ENCODE measurements at regions not wholly inside any gene's neighbourhood (a gene's known extent, or its start where the extent isn't known, plus 50 kb on each side); places are given as distances from the start of the nearest gene placed in this dataset.

DNA sequence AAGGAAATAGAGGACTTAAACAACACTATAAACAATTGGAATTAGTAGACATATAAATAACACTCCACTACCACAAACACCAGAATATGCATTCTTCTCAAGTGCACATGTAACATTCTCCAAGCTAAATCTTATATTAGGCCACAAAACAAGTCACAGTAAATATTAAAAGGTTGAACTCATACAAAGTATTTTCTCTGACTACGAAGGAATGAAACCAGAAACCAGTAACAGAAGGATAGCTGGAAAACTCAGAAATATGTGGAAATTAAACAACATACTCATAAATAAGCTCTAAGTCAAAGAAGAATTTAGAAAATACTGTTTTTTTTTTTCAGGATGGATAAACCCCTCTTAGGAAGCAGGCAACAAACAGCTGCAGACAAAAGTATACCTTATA is 77.4 kb upstream of the IGFBP3 start:
- Histone ChIP-seq H3K14ac (ENCODE audit: insufficient read length) (no peak overlapping the region), H3K9ac (replicated peaks in 1 of 4; ENCODE audit: extremely low read depth in 1 of 4, low read depth in 3 of 4, low read length in 3 of 4) (no peak overlapping the region), H3K4me1 (replicated peaks in 1 of 4; ENCODE audit: control insufficient read depth in 3 of 4, insufficient read depth in 4 of 4, low read length in 3 of 4) (no peaks in the 10 kb centered on the region), H3K4me2 (ENCODE audit: insufficient read depth in 1 of 2, low read depth in 2 of 2, low read length in 2 of 2) (no peak overlapping the region), H3K4me3 (ENCODE audit: extremely low read depth in 1 of 4, insufficient read depth in 2 of 4, low read depth in 3 of 4, low read length in 4 of 4) (no peak overlapping the region), H4K8ac (ENCODE audit: extremely low read depth, insufficient read depth, low read length) (no peak overlapping the region), H4K20me1 (replicated peaks in 1 of 2; ENCODE audit: control insufficient read depth in 1 of 2, insufficient read depth in 2 of 2, low read length in 2 of 2) (no peaks in the 10 kb centered on the region), H3K27me3 (replicated peaks in 1 of 4; ENCODE audit: control insufficient read depth in 3 of 4, extremely low read depth in 1 of 4, insufficient read depth in 3 of 4, low read length in 3 of 4) (no peaks in the 10 kb centered on the region), H3K23me2 (ENCODE audit: low read depth, low read length) (no peaks in the 10 kb centered on the region), H3K18ac (ENCODE audit: extremely low read depth, low read length) (no peak overlapping the region), H3K27ac (ENCODE audit: low read depth, low read length) (no peak overlapping the region), H3K9me3 (ENCODE audit: insufficient read depth in 2 of 2, low read depth in 1 of 2, low read length in 1 of 2) (peaks cover 2 to 6% of the 10 kb centered on the region in 2 experiments; a peak in 2 of 4 replicates), H3K36me3 (ENCODE audit: control insufficient read depth in 2 of 4, insufficient read depth in 4 of 4, low read length in 3 of 4) (no peaks in the 10 kb centered on the region), H4K91ac (replicated peaks; ENCODE audit: insufficient read length, low read length) (no peak overlapping the region), H2BK15ac (ENCODE audit: low read length) (no peak overlapping the region), H3K79me1 (ENCODE audit: low read depth, low read length) (no peaks in the 10 kb centered on the region), H2BK12ac (ENCODE audit: low read depth, low read length) (no peak overlapping the region), H2BK20ac (ENCODE audit: low read length) (no peak overlapping the region), H3K4ac (replicated peaks; ENCODE audit: insufficient read length, low read depth, low read length) (no peak overlapping the region), H2BK5ac (ENCODE audit: low read depth, low read length) (no peak overlapping the region), H3K79me2 (ENCODE audit: control insufficient read depth in 1 of 2, insufficient read depth in 2 of 2, low read length in 2 of 2) (no peaks in the 10 kb centered on the region), H3K56ac (replicated peaks; ENCODE audit: insufficient read length, low read depth, low read length) (no peak overlapping the region), H2BK120ac (replicated peaks; ENCODE audit: low read depth, low read length) (no peak overlapping the region), H2AK5ac (ENCODE audit: low read depth, low read length) (no peak overlapping the region), H4K5ac (ENCODE audit: insufficient read length, low read depth, low read length) (no peak overlapping the region), H2AFZ (ENCODE audit: low read length) (no peak overlapping the region), H3K23ac (ENCODE audit: insufficient read length) (no peak overlapping the region)
- POLR2A ChIA-PET (ENCODE audit: partially characterized antibody) = no interaction called here
- FAIRE-seq (no peak), DNase-seq (ENCODE audit: low read depth in 1 of 2, low spot score in 2 of 2) (no peak)
- 96% methylated on average over 1 of the region's 1 CpG; no CpG with 5 or more reads in 1 of the 2 experiments for WGBS, 2 experiments (ENCODE audit: extremely low coverage in 1 of 2, insufficient coverage in 1 of 2, insufficient read length in 1 of 2, insufficient replicate concordance in 2 of 2, low coverage in 1 of 2, low lambda C conversion rate in 2 of 2, missing lambda C conversion rate in 1 of 2)
- CTCF ChIA-PET (ENCODE audit: partially characterized antibody) = interaction anchor here (0.8 kb wide), 1 partner anchor 13 kb away, joined by 5 read pairs; no protein-coding TSS in a partner anchor
- TF ChIP-seq, protein P1, sequence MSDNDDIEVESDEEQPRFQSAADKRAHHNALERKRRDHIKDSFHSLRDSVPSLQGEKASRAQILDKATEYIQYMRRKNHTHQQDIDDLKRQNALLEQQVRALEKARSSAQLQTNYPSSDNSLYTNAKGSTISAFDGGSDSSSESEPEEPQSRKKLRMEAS (IDR thresholded peaks at IDR 0.05) = no peak
- TF ChIP-seq, protein P2, sequence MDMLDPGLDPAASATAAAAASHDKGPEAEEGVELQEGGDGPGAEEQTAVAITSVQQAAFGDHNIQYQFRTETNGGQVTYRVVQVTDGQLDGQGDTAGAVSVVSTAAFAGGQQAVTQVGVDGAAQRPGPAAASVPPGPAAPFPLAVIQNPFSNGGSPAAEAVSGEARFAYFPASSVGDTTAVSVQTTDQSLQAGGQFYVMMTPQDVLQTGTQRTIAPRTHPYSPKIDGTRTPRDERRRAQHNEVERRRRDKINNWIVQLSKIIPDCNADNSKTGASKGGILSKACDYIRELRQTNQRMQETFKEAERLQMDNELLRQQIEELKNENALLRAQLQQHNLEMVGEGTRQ (IDR thresholded peaks at IDR 0.05; ENCODE audit: low read length) = no peak
- TF ChIP-seq SIX5 (IDR thresholded peaks at IDR 0.05; ENCODE audit: low read depth, low read length) (no peak), SP1 (IDR thresholded peaks at IDR 0.05; ENCODE audit: low read depth, low read length) (no peak), RFX5 (IDR thresholded peaks at IDR 0.05; ENCODE audit: borderline replicate concordance, low read depth, low read length) (no peak), CREB1 (IDR thresholded peaks at IDR 0.05) (no peak), CBX5 (IDR thresholded peaks at IDR 0.05; ENCODE audit: low read depth, low read length) (no peak), ZNF274 (IDR thresholded peaks at IDR 0.05; ENCODE audit: borderline replicate concordance, extremely low read depth, low read length) (no peak), GABPA (IDR thresholded peaks at IDR 0.05; ENCODE audit: borderline replicate concordance, insufficient read depth, low read length) (no peak), YY1 (IDR thresholded peaks at IDR 0.05; ENCODE audit: low read depth, low read length) (no peak)
- TF ChIP-seq, protein P3, sequence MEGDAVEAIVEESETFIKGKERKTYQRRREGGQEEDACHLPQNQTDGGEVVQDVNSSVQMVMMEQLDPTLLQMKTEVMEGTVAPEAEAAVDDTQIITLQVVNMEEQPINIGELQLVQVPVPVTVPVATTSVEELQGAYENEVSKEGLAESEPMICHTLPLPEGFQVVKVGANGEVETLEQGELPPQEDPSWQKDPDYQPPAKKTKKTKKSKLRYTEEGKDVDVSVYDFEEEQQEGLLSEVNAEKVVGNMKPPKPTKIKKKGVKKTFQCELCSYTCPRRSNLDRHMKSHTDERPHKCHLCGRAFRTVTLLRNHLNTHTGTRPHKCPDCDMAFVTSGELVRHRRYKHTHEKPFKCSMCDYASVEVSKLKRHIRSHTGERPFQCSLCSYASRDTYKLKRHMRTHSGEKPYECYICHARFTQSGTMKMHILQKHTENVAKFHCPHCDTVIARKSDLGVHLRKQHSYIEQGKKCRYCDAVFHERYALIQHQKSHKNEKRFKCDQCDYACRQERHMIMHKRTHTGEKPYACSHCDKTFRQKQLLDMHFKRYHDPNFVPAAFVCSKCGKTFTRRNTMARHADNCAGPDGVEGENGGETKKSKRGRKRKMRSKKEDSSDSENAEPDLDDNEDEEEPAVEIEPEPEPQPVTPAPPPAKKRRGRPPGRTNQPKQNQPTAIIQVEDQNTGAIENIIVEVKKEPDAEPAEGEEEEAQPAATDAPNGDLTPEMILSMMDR (IDR thresholded peaks at IDR 0.05; ENCODE audit: control extremely low read depth in 1 of 3, insufficient read depth in 1 of 3, low read depth in 1 of 3, low read length in 3 of 3) = no peak

Data from H1 (cell line).